ENCODE measurements at regions not wholly inside any gene's neighbourhood (a gene's known extent, or its start where the extent isn't known, plus 50 kb on each side); places are given as distances from the start of the nearest gene placed in this dataset.

DNA sequence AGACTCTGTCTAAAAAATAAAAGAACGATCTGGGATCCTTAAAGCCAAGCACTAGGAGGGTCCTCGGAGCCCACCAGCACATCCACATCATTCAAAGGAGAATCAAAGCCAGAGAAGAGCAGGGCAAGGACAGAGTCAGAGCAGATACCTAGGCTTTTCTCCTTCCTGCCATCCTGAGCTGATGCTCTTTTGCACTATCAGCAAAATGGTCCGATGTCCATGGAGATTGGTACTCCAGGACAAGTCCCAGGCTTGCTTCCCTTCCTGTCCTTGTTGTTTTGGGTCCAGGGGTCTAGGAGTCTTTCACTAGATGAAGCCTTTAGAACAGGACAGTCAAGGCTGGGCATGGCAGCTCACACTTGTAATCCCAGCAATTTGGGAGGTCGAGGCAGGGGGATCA lies 58.0 kb upstream of the ELN start:
- Histone ChIP-seq H3K9me3 (ENCODE audit: control extremely low read depth in 1 of 5, control insufficient read depth in 4 of 5, insufficient read depth in 2 of 5, low read depth in 1 of 5, low read length in 4 of 5) (peaks cover 0 to 2% (median 0%) of the 10 kb centered on the region in 5 experiments), H3K36me3 (ENCODE audit: control insufficient read depth in 4 of 4, insufficient read depth in 4 of 4, low read length in 3 of 4) (no peaks in the 10 kb centered on the region)

DNA sequence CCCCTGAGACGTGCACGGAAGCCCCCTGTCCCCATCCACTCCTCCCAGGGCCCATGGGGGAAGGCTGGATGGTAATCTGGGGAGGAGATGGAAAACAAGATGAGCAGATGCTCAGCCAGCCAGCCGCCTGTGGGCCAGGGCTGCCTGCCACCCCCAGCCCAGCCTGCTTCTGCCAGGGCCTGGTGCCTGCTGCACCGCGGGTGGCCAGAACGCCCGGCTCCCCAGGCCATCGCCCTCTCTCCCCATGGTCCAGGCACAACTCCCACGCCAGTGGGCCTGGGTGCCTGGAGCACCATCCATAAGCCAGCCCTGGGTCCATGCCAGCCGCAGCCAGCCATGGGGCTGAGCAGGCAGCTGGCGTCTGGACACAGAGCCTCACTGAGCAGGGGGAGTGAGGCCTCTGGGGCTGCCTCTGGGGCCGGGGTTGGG lies 57.2 kb upstream of the ELN start:
- Histone ChIP-seq H3K4me3 (ENCODE audit: control insufficient read depth in 1 of 7, extremely low read depth in 1 of 7, insufficient read depth in 4 of 7, low read depth in 2 of 7, low read length in 6 of 7) (no peak overlapping the region), H3K4me1 (ENCODE audit: control extremely low read depth in 1 of 4, control insufficient read depth in 4 of 4, insufficient read depth in 4 of 4, low read length in 3 of 4) (peaks cover 0 to 7% (median 0%) of the 10 kb centered on the region in 4 experiments), H3K36me3 (ENCODE audit: control insufficient read depth in 4 of 4, insufficient read depth in 4 of 4, low read length in 3 of 4) (no peaks in the 10 kb centered on the region), H3K27me3 (replicated peaks in 2 of 5; ENCODE audit: control insufficient read depth in 4 of 5, insufficient read depth in 5 of 5, low read length in 4 of 5) (no peaks in the 10 kb centered on the region), H3K9me3 (ENCODE audit: control extremely low read depth in 1 of 5, control insufficient read depth in 4 of 5, insufficient read depth in 2 of 5, low read depth in 1 of 5, low read length in 4 of 5) (no peaks in the 10 kb centered on the region), H3K27ac (ENCODE audit: insufficient read depth in 1 of 2, low read depth in 1 of 2, low read length in 2 of 2, poor library complexity in 1 of 2, severe bottlenecking in 2 of 2) (no peak overlapping the region)
- ChIA-PET POLR2A (interaction anchor here (0.7 kb wide), 1 partner anchor 80 kb away, joined by 5 read pairs; no protein-coding TSS in a partner anchor), CTCF (interaction anchor here (1.5 to 2.0 kb wide), 5 partner anchors 8 to 106 kb away, joined by 3 to 9 read pairs (median 6); no protein-coding TSS in a partner anchor)
- DNase-seq = no peak
- WGBS (ENCODE audit: insufficient coverage) = 99% methylated on average over 10 of the region's 12 CpGs

More for the DNA sequence above, 58.0 kb upstream of the ELN start:
- Histone ChIP-seq H3K4me1 (ENCODE audit: control extremely low read depth in 1 of 4, control insufficient read depth in 4 of 4, insufficient read depth in 4 of 4, low read length in 3 of 4) (peaks cover 0 to 7% (median 0%) of the 10 kb centered on the region in 4 experiments), H3K27ac (ENCODE audit: insufficient read depth in 1 of 2, low read depth in 1 of 2, low read length in 2 of 2, poor library complexity in 1 of 2, severe bottlenecking in 2 of 2) (no peak overlapping the region), H3K27me3 (replicated peaks in 2 of 5; ENCODE audit: control insufficient read depth in 4 of 5, insufficient read depth in 5 of 5, low read length in 4 of 5) (no peaks in the 10 kb centered on the region), H3K4me3 (ENCODE audit: control insufficient read depth in 1 of 7, extremely low read depth in 1 of 7, insufficient read depth in 4 of 7, low read depth in 2 of 7, low read length in 6 of 7) (no peak overlapping the region)
- DNase-seq = no peak
- POLR2A ChIA-PET = no interaction called here
- CTCF ChIA-PET = interaction anchor here (0.6 to 2.0 kb wide), 4 partner anchors 9 to 57 kb away, joined by 3 to 9 read pairs (median 6); no protein-coding TSS in a partner anchor
- 100% methylated on average over 2 of the region's 4 CpGs for WGBS (ENCODE audit: insufficient coverage)

DNA sequence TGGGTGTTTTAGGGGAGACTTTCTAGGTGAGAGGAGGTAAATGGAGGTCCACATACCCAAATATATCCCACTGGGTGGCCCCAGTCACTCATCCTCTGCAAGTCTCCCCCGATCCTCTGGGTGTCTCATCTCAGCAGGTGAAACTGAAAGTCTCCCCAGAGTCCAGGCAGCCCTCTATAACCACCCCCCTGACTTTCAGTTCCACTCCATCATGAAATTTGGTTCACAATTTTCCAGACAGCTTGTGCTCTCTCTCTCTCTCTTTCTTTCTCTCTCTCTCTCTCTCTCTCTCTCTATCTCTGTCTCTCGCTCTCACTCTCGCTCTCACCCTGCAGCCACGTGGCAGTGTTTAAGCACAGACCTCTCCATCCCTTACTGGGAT lies 56.7 kb upstream of the ELN start:
- no peak overlapping the region for H3K4me3 ChIP-seq (ENCODE audit: control insufficient read depth in 1 of 7, extremely low read depth in 1 of 7, insufficient read depth in 4 of 7, low read depth in 2 of 7, low read length in 6 of 7)
- peak in 2 of 3 donors; percentile 33 to 34 for DNase-seq
- peaks cover 0 to 7% (median 0%) of the 10 kb centered on the region in 4 experiments for H3K4me1 ChIP-seq (ENCODE audit: control extremely low read depth in 1 of 4, control insufficient read depth in 4 of 4, insufficient read depth in 4 of 4, low read length in 3 of 4)
- ChIA-PET POLR2A (interaction anchor here (0.7 kb wide), 1 partner anchor 80 kb away, joined by 5 read pairs; no protein-coding TSS in a partner anchor), CTCF (interaction anchor here (1.7 to 2.0 kb wide), 3 partner anchors 10 to 106 kb away, joined by 5 to 9 read pairs (median 6); no protein-coding TSS in a partner anchor)
- H3K27me3 ChIP-seq (replicated peaks in 2 of 5; ENCODE audit: control insufficient read depth in 4 of 5, insufficient read depth in 5 of 5, low read length in 4 of 5) = no peaks in the 10 kb centered on the region
- no peaks in the 10 kb centered on the region for H3K36me3 ChIP-seq (ENCODE audit: control insufficient read depth in 4 of 4, insufficient read depth in 4 of 4, low read length in 3 of 4)
- H3K9me3 ChIP-seq (ENCODE audit: control extremely low read depth in 1 of 5, control insufficient read depth in 4 of 5, insufficient read depth in 2 of 5, low read depth in 1 of 5, low read length in 4 of 5) = no peaks in the 10 kb centered on the region
- no peak overlapping the region for H3K27ac ChIP-seq (ENCODE audit: insufficient read depth in 1 of 2, low read depth in 1 of 2, low read length in 2 of 2, poor library complexity in 1 of 2, severe bottlenecking in 2 of 2)
- WGBS (ENCODE audit: insufficient coverage) = 85% methylated on average over 4 of the region's 4 CpGs

DNA sequence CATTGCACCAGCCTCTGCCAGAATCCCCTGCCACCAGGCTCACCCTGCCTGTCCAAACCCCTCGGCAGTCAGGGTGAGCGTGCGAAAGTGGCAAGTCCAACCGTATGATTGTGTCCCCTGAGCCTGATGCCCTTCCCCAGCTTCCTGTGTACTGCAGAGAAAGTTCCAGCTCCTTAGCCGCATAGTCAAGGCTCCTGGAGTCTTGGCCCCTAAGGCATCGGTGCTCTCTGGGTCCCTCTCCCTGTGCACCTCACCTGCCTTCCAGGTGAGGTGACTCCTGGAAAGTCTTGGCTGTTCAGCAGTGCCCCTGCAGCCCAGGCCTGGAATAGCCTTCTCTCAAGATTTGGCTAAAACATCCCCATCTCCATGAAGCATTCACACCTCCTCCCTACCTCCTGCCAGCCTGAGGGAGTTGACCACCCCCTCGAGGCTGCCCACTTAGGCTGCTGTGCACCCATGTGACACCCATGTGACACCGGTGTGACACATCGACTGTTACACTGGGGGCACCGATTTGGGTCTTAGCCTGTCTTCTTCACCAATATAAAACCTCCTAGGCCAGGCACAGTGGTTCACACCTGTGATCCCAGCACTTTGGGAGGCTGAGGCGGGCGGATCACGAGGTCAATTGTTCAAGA lies 56.1 kb upstream of the ELN start:
- Histone ChIP-seq H3K4me1 (ENCODE audit: control extremely low read depth in 1 of 4, control insufficient read depth in 4 of 4, insufficient read depth in 4 of 4, low read length in 3 of 4) (peaks cover 0 to 7% (median 0%) of the 10 kb centered on the region in 4 experiments), H3K36me3 (ENCODE audit: control insufficient read depth in 4 of 4, insufficient read depth in 4 of 4, low read length in 3 of 4) (no peaks in the 10 kb centered on the region), H3K9me3 (ENCODE audit: control extremely low read depth in 1 of 5, control insufficient read depth in 4 of 5, insufficient read depth in 2 of 5, low read depth in 1 of 5, low read length in 4 of 5) (no peaks in the 10 kb centered on the region), H3K27ac (ENCODE audit: insufficient read depth in 1 of 2, low read depth in 1 of 2, low read length in 2 of 2, poor library complexity in 1 of 2, severe bottlenecking in 2 of 2) (no peak overlapping the region), H3K27me3 (replicated peaks in 2 of 5; ENCODE audit: control insufficient read depth in 4 of 5, insufficient read depth in 5 of 5, low read length in 4 of 5) (no peaks in the 10 kb centered on the region), H3K4me3 (ENCODE audit: control insufficient read depth in 1 of 7, extremely low read depth in 1 of 7, insufficient read depth in 4 of 7, low read depth in 2 of 7, low read length in 6 of 7) (no peak overlapping the region)
- ChIA-PET CTCF (interaction anchor here (1.7 to 1.8 kb wide), 2 partner anchors 54 to 107 kb away, joined by 5 to 6 read pairs; no protein-coding TSS in a partner anchor), POLR2A (interaction anchor here (0.7 kb wide), 1 partner anchor 81 kb away, joined by 5 read pairs; no protein-coding TSS in a partner anchor)
- DNase-seq = no peak
- WGBS (ENCODE audit: insufficient coverage) = 89% methylated on average over 10 of the region's 13 CpGs

DNA sequence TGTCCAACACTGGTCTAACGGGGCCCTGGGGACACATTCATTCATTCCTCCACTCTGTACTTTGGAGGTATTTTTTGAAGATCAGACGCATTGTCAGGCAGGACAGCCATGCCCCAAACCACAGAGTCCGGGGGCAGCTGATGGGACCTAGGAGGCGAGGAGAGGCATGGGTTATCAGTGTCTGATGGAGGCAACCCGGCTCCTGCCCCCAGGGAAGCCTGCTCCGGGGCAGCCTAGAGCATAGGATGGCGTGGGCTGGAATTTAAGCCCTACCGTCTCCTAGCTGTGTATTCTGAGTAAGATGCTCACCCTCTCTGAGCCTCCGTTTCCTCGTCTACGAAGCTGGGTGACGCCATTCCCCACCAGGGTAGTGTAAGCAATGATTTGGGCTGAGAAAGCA lies 55.4 kb upstream of the ELN start:
- Histone ChIP-seq H3K9me3 (ENCODE audit: control extremely low read depth in 1 of 5, control insufficient read depth in 4 of 5, insufficient read depth in 2 of 5, low read depth in 1 of 5, low read length in 4 of 5) (no peaks in the 10 kb centered on the region), H3K27ac (ENCODE audit: insufficient read depth in 1 of 2, low read depth in 1 of 2, low read length in 2 of 2, poor library complexity in 1 of 2, severe bottlenecking in 2 of 2) (no peak overlapping the region), H3K27me3 (replicated peaks in 2 of 5; ENCODE audit: control insufficient read depth in 4 of 5, insufficient read depth in 5 of 5, low read length in 4 of 5) (no peaks in the 10 kb centered on the region), H3K36me3 (ENCODE audit: control insufficient read depth in 4 of 4, insufficient read depth in 4 of 4, low read length in 3 of 4) (no peaks in the 10 kb centered on the region), H3K4me1 (ENCODE audit: control extremely low read depth in 1 of 4, control insufficient read depth in 4 of 4, insufficient read depth in 4 of 4, low read length in 3 of 4) (peaks cover 0 to 7% (median 0%) of the 10 kb centered on the region in 4 experiments), H3K4me3 (ENCODE audit: control insufficient read depth in 1 of 7, extremely low read depth in 1 of 7, insufficient read depth in 4 of 7, low read depth in 2 of 7, low read length in 6 of 7) (no peak overlapping the region)
- no peak for DNase-seq
- WGBS (ENCODE audit: insufficient coverage) = 88% methylated on average over 12 of the region's 12 CpGs
- ChIA-PET POLR2A (no interaction called here), CTCF (interaction anchor here (0.9 to 1.7 kb wide), 5 partner anchors 54 to 108 kb away, joined by 3 to 9 read pairs (median 3); no protein-coding TSS in a partner anchor)

DNA sequence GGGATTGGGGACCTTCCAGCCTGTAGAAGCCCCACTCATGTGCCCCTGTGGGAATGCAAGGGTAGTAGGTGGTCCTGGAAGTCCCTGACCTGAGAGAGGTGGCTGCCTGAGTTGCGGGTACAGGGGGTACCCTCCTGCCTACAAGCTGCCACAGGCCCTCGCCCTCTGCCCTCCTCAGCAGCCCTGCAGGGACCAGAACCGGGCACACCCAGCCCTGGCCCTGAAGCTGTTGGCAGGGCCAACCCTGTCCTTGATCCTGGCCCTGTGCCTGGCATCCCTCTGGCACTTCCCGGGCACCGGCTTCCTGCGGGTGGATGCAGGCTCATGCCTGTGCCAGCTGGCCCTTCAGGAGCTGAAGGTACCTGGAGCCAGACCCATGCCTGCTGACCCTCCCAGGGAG lies 54.9 kb upstream of the ELN start:
- ChIA-PET POLR2A (no interaction called here), CTCF (interaction anchor here (0.9 to 1.5 kb wide), 4 partner anchors 53 to 104 kb away, joined by 3 to 9 read pairs (median 3); no protein-coding TSS in a partner anchor)
- no peaks in the 10 kb centered on the region for H3K27me3 ChIP-seq (replicated peaks in 2 of 5; ENCODE audit: control insufficient read depth in 4 of 5, insufficient read depth in 5 of 5, low read length in 4 of 5)
- no peak overlapping the region for H3K27ac ChIP-seq (ENCODE audit: insufficient read depth in 1 of 2, low read depth in 1 of 2, low read length in 2 of 2, poor library complexity in 1 of 2, severe bottlenecking in 2 of 2)
- H3K4me3 ChIP-seq (ENCODE audit: control insufficient read depth in 1 of 7, extremely low read depth in 1 of 7, insufficient read depth in 4 of 7, low read depth in 2 of 7, low read length in 6 of 7) = no peak overlapping the region
- no peaks in the 10 kb centered on the region for H3K9me3 ChIP-seq (ENCODE audit: control extremely low read depth in 1 of 5, control insufficient read depth in 4 of 5, insufficient read depth in 2 of 5, low read depth in 1 of 5, low read length in 4 of 5)
- DNase-seq = no peak
- peaks cover 0 to 7% (median 2%) of the 10 kb centered on the region in 4 experiments for H3K4me1 ChIP-seq (ENCODE audit: control extremely low read depth in 1 of 4, control insufficient read depth in 4 of 4, insufficient read depth in 4 of 4, low read length in 3 of 4)
- WGBS (ENCODE audit: insufficient coverage) = 100% methylated on average over 6 of the region's 6 CpGs
- H3K36me3 ChIP-seq (ENCODE audit: control insufficient read depth in 4 of 4, insufficient read depth in 4 of 4, low read length in 3 of 4) = no peaks in the 10 kb centered on the region

All from common myeloid progenitor, CD34-positive (primary cell).